ENCODE measurements at regions not wholly inside any gene's neighbourhood (a gene's known extent, or its start where the extent isn't known, plus 50 kb on each side); places are given as distances from the start of the nearest gene placed in this dataset.
"Not testable (repeated sequence)": the region's sequence is repeated elsewhere in the genome, so short reads cannot be mapped to it uniquely, and the experiment has no call there.

GRCh38 chr3:191137708-191138107, 61.3 kb upstream of the OSTN start:
- Mint-ChIP-seq H3K27ac (ENCODE audit: unreplicated experiment) (no peak overlapping the region), H3K27me3 (ENCODE audit: unreplicated experiment) (no peaks in the 10 kb centered on the region), H3K36me3 (ENCODE audit: unreplicated experiment) (no peaks in the 10 kb centered on the region), H3K4me1 (ENCODE audit: unreplicated experiment) (peaks cover 9% of the 10 kb centered on the region), H3K4me3 (ENCODE audit: unreplicated experiment) (no peak overlapping the region), H3K9me3 (ENCODE audit: unreplicated experiment) (no peaks in the 10 kb centered on the region)
- no peak for TF ChIP-seq CTCF (IDR thresholded peaks at IDR 0.05)
- no peak for DNase-seq (ENCODE audit: extremely low spot score, unreplicated experiment)

- Mint-ChIP-seq H3K4me1 (ENCODE audit: unreplicated experiment) (peaks cover under 1% of the 10 kb centered on the region), H3K36me3 (ENCODE audit: unreplicated experiment) (no peaks in the 10 kb centered on the region), H3K27me3 (ENCODE audit: unreplicated experiment) (no peaks in the 10 kb centered on the region), H3K27ac (ENCODE audit: unreplicated experiment) (no peak overlapping the region), H3K4me3 (ENCODE audit: unreplicated experiment) (no peak overlapping the region), H3K9me3 (ENCODE audit: unreplicated experiment) (no peaks in the 10 kb centered on the region)
- DNase-seq (ENCODE audit: extremely low spot score, unreplicated experiment), result no peak
- peak; percentile 51 for TF ChIP-seq CTCF (IDR thresholded peaks at IDR 0.05)
Observed at GRCh38 chr3:191136347-191136746, 62.7 kb upstream of the OSTN start.

- no peak for TF ChIP-seq CTCF (IDR thresholded peaks at IDR 0.05)
- DNase-seq (ENCODE audit: extremely low spot score, unreplicated experiment), result no peak
- Mint-ChIP-seq H3K36me3 (ENCODE audit: unreplicated experiment) (no peaks in the 10 kb centered on the region), H3K27me3 (ENCODE audit: unreplicated experiment) (no peaks in the 10 kb centered on the region), H3K4me3 (ENCODE audit: unreplicated experiment) (no peak overlapping the region), H3K4me1 (ENCODE audit: unreplicated experiment) (no peaks in the 10 kb centered on the region), H3K9me3 (ENCODE audit: unreplicated experiment) (no peaks in the 10 kb centered on the region), H3K27ac (ENCODE audit: unreplicated experiment) (no peak overlapping the region)
Observed at GRCh38 chr3:191135175-191135574, 63.9 kb upstream of the OSTN start.

GRCh38 chr3:191133359-191133758, 65.7 kb upstream of the OSTN start:
- Mint-ChIP-seq H3K4me1 (ENCODE audit: unreplicated experiment) (no peaks in the 10 kb centered on the region), H3K27me3 (ENCODE audit: unreplicated experiment) (peaks cover 2% of the 10 kb centered on the region), H3K27ac (ENCODE audit: unreplicated experiment) (no peak overlapping the region), H3K36me3 (ENCODE audit: unreplicated experiment) (no peaks in the 10 kb centered on the region), H3K9me3 (ENCODE audit: unreplicated experiment) (no peaks in the 10 kb centered on the region), H3K4me3 (ENCODE audit: unreplicated experiment) (no peak overlapping the region)
- TF ChIP-seq CTCF (IDR thresholded peaks at IDR 0.05), result no peak
- DNase-seq (ENCODE audit: extremely low spot score, unreplicated experiment), result no peak

- Mint-ChIP-seq H3K4me1 (ENCODE audit: unreplicated experiment) (no peaks in the 10 kb centered on the region), H3K9me3 (ENCODE audit: unreplicated experiment) (no peaks in the 10 kb centered on the region), H3K27me3 (ENCODE audit: unreplicated experiment) (peaks cover 2% of the 10 kb centered on the region), H3K36me3 (ENCODE audit: unreplicated experiment) (no peaks in the 10 kb centered on the region), H3K4me3 (ENCODE audit: unreplicated experiment) (no peak overlapping the region), H3K27ac (ENCODE audit: unreplicated experiment) (no peak overlapping the region)
- no peak for TF ChIP-seq CTCF (IDR thresholded peaks at IDR 0.05)
- no peak for DNase-seq (ENCODE audit: extremely low spot score, unreplicated experiment)
Observed at GRCh38 chr3:191131305-191131704, 67.7 kb upstream of the OSTN start.

- H3K27ac Mint-ChIP-seq (ENCODE audit: unreplicated experiment); H3K9me3 Mint-ChIP-seq (ENCODE audit: unreplicated experiment); DNase-seq (ENCODE audit: extremely low spot score, unreplicated experiment); H3K36me3 Mint-ChIP-seq (ENCODE audit: unreplicated experiment); H3K4me1 Mint-ChIP-seq (ENCODE audit: unreplicated experiment); H3K4me3 Mint-ChIP-seq (ENCODE audit: unreplicated experiment): not testable (repeated sequence)
- peaks cover 14% of the 10 kb centered on the region for H3K27me3 Mint-ChIP-seq (ENCODE audit: unreplicated experiment)
Observed at GRCh38 chr3:191124891-191125290, 74.2 kb upstream of the OSTN start.
